ENCODE measurements at regions not wholly inside any gene's neighbourhood (a gene's known extent, or its start where the extent isn't known, plus 50 kb on each side); places are given as distances from the start of the nearest gene placed in this dataset.
"Not testable (repeated sequence)": the region's sequence is repeated elsewhere in the genome, so short reads cannot be mapped to it uniquely, and the experiment has no call there.

DNA sequence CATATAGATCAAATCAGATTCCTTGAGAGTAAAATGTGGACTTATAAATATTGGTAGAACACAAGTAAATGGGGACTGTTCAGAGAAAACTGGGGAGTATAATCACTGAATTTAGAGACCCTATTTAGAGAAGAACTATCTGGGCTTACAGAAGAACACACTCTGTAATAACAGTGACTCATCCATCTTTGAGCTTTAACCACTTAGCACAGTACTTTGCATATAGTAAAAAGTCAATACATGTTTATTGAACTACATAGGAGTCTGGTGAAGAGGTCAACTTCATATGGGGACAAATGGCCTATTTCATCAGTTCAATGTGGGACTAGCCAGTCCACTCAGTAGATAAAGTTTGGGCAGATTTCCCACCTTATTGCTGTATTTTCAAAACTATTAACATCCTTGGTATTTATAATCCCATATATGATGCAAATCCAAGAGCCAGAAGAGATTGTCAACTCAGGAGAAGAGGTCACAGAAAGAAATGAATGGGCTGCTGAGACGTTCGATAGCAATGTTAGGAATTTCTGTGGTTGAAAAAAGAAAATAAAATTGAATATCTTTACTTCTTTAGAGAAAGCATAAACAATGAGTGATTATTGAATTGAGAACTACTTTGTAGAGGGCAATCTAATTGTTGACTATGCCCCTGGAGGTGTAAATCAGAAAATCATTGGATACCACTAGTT lies 119.3 kb upstream of the CACNA2D1 start:
- peak; percentile 64 for DNase-seq (ENCODE audit: low spot score)

DNA sequence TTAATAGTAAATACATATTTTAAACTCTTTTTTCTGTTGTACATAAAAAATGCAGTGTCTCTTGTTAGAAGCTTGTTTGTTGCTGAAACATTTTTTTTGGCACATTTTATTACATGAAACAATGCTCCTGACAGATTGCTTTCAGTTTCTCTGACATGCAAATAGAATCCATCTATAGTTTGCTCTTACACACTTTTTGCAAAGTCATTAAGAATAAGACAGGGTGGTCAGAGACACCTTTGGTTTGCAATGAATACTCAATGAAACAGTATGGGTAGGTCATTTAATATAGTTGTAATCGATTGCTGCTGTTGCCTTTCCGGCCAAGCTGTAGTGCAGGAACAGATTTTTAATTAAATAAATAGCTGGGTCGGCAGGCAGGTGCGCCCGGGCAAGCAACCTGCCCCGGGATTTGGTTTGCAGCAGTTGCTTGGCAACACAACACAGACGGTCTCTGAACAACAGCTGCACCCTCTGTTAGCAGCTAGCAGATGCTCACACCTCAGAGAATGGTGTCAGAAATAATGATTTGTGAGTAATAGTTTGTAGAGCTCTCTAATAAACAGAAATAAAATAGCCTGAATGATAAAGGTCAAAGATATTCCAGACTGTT lies 115.7 kb upstream of the CACNA2D1 start:
- peak; percentile 57 for DNase-seq (ENCODE audit: low spot score)

DNA sequence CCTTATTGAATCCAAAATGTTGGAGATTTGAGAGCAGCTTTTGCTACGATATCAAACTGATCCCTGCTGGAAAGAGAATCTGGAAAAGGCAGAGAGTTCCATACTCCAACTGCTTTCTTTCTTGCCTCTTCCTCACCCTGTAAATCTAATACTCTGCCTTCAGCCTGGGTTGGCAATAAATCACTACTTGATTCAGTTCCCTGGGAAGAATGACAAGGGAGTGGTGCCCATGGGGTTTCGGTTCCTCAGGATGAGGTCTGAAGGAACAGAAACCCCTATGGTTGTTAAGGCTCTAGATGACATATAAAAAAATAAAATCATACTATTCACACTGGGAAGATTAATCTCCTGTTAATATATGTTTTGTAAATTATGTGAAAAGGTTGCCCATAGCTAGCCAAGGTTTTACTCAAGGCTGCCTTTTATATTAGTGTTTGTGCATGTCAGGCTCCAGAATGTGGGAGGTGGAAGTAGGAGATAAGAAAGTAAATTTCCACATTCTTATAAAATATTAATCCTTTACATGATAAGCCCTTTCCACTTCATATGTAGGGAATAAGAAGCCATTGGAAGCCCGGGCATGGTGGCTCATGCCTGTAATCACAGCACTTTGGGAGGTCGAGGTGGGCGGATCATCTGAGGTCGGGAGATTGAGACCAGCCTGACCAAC lies 106.2 kb upstream of the CACNA2D1 start:
- no peak for DNase-seq (ENCODE audit: low spot score)

DNA sequence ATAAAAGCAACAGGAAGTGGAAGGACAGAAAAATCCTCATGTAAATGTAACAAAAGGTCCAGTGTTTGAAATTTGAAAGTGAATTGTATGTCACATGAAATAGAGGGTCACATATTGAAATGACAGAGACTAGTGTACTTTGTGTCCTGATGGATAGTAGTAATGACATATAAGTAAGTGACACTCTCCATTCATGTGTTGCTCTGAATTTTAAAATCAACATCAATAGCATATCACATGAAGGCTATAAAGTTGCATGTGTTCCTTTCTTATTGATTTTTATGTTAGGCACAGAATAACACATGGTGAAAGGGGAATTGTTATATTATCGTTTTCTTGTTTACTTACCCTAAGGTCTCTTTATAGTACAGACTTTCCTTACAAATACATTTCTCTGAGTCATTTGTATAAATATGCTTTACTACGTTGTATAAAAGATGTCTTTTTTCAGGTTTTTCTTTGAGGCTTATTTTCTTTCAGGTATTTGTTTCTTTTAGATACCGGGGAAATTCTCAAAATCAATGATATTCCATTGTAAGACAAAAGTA lies 104.6 kb upstream of the CACNA2D1 start:
- DNase-seq (ENCODE audit: low spot score): no peak

DNA sequence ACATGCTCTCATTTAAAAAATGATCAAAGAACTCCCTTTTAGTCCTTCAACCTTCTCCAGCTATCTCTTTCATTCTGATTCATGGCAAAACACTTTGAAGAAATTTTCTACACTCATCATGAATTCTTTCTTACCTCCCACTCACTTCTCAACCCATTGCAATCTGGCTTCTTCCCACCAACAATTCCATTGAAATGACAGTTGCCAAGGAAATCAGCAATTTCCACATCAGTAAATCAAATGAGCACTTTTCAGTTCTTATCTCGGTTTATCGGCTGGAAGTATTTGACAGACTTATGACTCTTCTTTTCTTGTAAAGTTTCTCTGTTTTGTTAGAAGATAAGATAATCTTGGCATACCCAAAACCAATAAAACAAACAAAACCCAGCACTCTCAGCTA lies 99.1 kb upstream of the CACNA2D1 start:
- DNase-seq (ENCODE audit: low spot score): peak; percentile 52

DNA sequence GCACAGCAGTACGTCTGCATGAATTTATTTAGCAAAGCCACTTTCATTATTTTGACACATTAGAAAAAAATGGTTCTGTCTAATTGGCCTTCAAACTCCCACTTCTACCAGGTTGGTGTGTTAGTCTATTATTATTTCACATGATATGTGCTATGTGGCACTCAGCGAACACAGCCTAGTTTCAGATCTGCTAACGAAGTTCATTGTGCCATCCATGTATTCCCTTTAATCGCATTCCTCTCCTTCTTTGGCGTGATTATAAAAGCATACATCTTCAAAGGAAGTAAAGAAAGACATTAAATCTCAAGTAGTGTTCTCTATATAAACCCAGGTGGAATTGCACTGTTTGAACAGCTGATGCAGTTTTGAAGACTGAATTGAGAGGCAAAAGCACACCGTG lies 96.4 kb upstream of the CACNA2D1 start:
- no peak for DNase-seq (ENCODE audit: low spot score)

DNA sequence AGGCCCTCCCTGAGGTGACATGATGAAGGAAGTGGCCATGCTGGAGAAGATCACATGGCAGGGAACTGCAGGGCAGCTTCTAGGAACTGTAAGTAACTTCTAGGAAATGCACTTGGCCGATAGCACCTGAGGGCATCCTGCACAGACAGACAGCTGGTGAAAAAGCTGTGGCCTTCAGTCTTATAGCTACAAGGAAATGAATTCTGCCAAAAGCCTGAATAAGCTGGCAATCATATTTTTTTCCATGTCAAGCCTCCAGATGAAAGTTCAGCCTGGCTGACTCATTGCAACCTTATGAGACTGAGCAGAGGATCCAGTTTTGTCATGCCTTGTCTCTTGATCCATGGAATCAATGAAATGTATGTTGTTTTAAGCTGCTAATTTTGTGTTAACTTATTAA lies 91.1 kb upstream of the CACNA2D1 start:
- DNase-seq (ENCODE audit: low spot score): peak; percentile 74

DNA sequence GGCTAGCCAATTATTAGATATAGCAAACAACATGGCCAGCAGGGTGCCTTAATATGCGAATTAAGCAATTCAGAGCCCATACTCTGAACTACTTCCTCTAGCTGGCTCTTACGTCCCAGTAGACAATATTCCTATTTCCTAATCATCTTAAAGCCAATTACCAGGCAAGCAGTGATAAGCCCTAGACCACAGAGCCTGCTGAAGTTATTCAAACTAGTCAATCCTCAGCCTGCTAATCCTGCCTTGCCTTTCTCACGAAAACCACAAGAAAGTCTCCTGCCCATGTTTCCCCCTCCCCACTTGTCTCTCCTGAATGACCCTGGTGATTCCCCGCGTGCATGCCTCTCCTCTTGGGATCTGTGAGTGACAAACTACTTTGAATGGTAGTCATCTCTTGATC lies 86.8 kb upstream of the CACNA2D1 start:
- DNase-seq (ENCODE audit: low spot score): peak; percentile 7

DNA sequence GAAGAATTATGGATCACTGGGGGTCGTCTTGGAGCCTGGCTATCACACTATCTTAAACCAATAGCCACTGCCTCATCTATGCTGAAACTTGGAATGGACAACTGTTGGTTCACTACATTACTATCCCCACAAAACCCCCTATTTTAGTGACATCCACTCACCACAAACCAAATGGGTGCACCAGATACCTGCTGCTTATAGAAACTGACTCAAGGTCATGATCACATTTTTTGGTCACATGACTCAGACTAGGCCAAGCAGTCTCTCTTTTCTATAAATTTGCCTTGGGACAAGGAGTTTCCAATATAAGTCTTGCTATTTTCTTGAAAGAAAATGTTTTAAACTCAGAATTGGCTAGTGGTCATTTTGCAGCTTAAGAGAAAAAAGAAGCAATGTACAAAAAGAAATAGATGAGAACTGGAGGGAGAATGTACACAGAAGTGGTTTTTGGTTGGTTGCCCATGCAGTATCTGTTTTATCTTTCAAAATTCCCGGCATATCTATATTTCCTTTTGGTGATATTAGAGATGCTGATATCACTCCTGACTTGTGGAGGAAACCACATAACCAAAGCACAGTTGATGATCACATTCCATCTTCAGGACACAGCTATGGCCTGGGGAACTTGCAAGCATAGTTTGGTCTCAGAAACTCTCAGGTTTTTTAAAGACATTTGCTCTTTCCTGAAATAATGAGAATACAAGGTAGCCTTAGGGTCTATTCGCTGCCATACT lies 85.2 kb upstream of the CACNA2D1 start:
- DNase-seq (ENCODE audit: low spot score): peak; percentile 76

DNA sequence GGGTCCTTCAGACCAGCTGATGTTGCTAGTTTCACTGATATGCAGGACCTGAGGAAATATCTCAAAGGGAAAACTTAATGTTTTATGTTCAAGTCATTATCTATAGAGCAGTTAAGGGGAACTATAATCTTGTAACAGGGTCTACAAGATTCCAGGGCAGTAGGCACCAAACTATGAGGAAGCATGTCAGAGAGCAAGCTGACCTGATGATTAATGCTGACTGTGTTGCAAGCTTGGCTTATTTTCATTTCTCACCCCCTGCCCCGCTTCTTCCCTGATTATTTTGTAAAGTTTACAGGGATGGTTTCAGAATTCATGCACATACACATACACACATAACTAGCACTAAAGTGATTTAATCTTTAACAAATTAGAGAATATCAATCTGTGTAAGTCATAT lies 84.3 kb upstream of the CACNA2D1 start:
- peak; percentile 81 for DNase-seq (ENCODE audit: low spot score)

DNA sequence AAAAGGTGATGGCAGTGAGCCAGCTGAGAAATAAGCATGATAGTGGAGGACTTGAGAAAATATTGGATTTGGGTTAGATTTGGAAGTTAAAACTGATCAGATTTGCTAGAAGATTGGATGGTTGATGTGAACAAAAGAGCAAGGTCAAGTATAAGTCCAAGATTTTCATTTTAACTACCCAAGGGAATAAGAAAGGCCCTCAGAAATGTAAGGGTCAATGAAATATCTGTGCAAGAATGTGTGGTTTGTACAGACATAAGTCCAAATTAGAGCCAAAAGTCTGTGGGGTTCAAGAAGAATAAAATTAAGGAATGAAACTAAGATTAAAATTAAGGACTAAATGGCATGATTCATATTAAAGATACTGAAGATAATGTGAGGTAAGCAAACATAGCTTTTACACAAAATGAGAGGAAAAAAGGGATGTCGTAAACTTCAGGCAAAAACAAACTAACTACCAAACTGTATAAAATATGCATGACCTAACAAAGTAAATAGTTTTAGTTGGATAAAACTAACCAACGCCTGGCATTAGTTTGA lies 78.4 kb upstream of the CACNA2D1 start:
- DNase-seq (ENCODE audit: low spot score): no peak

DNA sequence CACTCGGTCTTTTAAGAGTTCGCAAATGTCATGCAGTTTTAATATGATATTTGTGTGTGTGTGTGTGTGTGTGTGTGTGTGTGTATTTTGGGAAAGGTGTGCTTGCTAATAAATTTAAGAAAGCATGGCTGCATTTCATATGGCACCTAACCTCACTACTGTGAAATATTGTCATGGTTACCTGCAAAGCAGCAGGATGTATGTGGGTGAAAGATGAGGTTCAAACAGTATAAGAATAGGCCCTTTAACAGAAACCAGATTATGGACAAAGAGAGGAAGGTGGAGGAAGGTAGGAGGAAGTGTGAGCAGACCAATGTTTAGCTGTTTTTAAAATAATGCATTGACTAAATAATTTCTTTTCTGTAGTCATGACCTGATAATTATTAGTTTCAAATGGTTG lies 73.5 kb upstream of the CACNA2D1 start:
- no peak for DNase-seq (ENCODE audit: low spot score)

DNA sequence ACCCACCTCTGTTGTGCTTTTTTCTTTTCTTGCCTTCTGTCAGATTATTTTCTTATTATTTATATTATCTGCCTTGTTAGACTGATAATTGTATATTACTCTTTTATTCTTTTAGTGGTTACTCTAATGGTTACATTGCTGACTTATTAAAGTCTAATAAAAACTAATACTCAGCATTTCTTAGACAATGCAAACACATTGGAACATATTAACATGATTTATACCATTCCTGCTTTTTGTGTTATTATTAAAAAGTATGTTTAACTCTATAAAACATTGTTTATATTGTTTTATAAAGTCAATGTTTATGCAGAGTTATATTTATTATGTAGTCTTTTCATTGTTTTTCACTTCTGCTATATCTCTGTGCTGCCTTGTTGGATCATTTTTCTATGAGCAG lies 68.0 kb upstream of the CACNA2D1 start:
- DNase-seq (ENCODE audit: low spot score): no peak

DNA sequence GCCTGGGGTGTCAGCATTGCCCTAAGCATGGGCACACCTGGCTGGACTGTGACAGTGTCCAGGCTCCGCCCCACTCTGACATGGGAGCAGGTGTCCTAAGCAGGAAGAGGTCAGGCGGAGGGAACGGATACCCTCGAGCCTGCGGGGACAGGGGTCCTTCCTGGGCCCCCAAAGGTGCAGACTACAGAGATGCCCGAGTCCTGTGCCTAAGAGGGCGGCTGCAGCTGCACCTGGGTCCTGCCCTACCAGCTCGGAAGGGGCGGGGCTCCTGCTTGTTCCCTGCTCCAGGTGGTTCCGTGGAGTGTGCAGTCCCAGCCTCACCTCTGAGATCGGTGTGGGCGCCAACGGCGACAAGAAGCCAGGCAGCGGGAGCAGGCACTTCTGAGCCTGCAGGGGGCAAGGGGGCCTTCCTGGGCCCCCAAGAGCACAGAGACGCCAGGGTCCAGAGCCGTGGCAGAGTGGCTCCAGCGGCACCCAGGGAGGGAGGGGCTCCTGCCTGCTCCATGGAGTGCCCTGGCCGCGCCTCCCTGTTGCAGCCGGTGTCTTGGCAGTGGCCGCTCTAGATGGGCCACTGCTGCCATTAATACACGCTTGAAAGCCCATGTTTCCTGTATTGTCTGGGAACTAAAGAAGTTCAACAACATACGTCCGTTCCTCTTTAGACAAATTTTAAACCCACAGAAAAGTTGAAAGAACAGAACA lies 64.5 kb upstream of the CACNA2D1 start:
- peak; percentile 25 for DNase-seq (ENCODE audit: low spot score)

DNA sequence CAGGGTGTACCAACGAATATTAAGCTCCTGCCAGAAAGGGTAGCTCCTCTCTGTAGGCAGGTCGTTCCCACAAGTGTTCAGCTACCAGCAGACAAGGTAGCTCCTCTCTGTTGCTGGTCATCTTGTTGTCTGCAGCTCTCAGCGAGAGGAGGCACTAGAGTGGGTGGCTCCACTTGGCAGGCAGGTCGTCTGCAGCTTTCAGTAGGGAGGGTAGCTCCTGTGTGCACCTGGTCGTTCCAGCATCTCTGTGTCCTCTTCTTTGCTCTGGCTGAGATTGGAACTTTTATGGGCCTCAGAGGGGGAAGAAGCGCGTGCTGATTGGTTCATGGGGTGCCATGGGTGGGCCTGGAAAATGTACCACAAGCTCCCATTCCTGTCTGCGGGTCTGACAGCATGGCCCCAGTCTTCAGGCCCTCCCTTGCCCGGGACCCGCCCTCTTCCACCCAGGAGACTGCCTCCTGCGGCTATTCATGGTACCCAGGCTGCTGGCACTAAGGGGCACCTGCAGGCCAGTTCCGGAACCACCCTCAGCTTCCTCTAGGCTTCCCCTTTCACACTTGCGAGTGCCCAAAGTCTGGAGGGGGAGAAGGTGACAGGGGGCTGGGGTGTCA lies 63.9 kb upstream of the CACNA2D1 start:
- no peak for DNase-seq (ENCODE audit: low spot score)

DNA sequence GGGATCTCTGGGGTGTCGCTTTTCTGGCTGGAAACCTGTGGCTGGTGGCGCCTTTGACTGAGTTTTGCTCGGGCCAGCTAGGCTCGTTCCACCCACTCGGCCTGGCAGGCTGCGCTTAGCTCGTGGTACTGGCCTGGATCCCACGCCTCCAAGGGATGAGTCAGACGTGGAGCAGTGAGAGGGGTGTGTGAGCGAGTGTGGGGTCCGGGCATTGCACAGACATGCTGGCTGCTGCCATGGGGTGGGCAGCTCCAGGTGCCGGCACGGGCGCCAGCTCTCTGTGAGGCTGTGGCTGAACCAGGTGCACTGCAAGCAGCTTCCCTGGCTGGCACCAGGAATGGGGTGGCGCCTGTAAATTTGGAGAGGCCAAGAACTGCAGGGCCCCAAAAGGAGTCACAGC lies 63.1 kb upstream of the CACNA2D1 start:
- DNase-seq (ENCODE audit: low spot score): no peak

DNA sequence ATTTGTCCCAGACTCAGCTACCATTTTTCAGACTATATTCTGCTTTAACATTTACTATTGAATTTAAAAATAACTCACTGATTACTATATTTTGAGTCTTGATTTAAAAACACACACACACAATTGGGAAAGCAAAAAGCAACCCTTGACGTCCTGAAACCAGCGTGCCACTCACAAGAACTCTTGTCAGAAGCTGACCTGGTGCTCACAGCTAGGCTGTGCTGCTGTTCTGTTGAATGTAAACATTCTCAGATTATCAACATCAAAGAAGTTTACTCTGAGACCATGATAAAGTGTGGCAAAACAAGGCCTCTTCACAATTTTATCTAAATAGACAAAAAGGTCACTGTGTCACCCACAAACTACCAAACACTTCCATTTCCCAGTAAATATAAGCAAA lies 62.6 kb upstream of the CACNA2D1 start:
- DNase-seq (ENCODE audit: low spot score): no peak

DNA sequence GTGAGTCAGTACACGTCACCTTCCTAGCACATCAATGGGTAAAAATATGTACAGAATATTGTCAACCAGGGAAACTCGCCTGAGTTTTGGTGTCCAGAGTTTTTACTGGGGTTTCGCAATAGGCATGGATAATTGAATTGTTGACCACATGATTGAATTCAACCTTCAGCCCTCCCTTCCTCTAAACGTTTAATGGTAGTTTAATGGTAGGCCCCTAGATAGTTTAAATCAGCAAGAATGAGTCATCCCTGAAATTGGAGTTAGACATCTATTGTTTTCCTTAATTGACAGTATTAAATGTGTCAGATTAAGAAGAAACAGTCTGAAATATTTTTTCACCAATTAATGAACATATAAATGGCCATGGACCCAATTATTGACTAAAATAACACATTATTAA lies 57.8 kb upstream of the CACNA2D1 start:
- no peak for DNase-seq (ENCODE audit: low spot score)

DNA sequence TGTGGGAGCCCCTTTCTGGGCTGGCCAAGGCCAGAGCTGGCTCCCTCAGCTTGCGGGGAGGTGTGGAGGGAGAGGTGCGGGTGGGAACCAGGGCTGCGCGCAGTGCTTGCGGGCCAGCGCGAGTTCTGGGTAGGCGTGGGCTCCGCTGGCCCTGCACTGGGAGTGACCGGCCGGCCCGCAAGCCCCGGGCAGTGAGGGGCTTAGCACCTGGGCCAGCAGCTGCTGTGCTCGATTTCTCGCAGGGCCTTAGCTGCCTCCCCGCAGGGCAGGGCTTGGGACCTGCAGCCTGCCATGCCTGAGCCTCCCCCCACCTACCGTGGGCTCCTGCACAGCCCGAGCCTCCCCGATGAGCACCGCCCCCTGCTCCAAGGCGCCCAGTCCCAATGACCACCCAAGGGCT lies 56.0 kb upstream of the CACNA2D1 start:
- DNase-seq (ENCODE audit: low spot score): not testable (repeated sequence)

DNA sequence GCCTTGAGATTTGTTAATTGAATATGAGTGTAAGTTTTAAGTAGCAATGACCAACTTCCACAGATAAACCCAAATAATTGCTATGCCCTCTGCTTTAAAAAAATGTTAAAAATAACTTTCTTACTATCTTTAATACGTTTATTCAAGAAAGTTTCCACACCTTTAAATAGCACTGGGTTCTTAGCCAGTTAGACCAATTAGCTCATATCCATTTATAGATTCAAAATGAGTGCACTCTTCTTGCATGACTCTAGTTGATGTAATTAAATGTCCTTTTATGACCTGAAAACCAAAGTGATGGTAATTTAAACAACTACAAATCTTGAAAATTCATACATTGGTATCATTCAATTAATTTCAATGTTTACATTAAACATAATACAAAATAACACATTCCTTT lies 50.8 kb upstream of the CACNA2D1 start:
- no peak for DNase-seq (ENCODE audit: low spot score)

Data from kidney tubule cell (primary cell).